LoVo (cell line): ENCODE measurements at regions not wholly inside any gene's neighbourhood (a gene's known extent, or its start where the extent isn't known, plus 50 kb on each side); places are given as distances from the start of the nearest gene placed in this dataset.

Experiments used
- DNase-seq: peaks from one replicate; pipeline ENCODE4 v3.0.0-alpha.2; 2016; ENCODE audit warnings: low spot score

DNA sequence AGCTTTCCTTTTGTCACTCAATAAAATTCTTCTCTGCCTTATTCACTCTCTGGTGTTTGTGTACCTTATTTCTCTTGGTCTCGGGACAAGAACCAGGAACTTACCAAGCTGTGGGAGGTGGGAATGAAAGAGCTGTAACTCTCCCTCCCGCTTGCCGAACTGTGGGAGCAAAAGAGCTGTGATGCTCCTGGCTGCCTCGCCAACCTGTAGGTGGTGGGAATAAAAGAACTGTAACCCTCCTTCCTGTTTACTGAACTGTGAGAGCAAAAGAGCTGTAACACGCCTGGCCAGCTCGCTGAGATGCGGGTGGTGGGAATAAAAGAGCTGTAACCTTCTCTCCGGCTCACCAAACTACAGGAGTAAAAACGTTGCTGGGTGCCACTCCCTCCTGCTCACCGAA lies 314.1 kb upstream of the LRIG3 start:
- DNase-seq = no peak

DNA sequence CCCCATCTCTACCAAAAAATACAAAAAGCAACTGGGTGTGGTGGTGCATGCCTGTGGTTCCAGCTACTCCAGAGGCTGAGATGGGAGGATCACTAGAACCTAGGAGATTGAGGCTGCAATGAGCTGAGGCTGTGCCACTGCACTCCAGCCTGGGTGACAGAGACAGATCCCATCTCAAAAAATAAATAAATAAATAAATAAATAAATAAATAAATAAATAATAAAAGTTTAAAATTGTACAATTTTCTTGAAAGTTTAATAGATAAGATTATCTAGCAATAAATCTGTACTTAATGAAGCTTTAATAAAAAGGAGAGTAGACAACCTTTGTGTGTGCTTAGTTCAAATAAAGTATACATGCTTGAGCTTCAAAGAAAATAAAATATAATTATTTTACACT lies 310.0 kb upstream of the LRIG3 start:
- no peak for DNase-seq

DNA sequence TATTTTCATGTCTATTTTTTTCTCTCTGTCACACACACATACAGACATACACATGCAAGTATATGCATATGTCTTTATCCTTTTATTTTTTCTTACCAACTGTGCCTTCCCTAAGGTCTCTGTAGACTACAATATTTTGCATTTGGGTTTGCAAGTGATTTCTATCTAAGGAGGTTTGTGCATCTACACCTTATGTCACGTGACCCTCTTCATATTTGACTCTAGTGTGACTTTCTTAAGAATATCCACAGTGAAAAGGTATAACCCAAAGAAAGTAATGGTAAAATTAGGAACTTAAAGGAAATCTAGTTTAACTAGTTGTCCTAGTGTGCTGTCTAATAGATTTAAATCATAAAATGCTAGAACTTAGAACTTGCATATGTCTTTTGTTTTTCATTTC lies 298.8 kb upstream of the LRIG3 start:
- no peak for DNase-seq

DNA sequence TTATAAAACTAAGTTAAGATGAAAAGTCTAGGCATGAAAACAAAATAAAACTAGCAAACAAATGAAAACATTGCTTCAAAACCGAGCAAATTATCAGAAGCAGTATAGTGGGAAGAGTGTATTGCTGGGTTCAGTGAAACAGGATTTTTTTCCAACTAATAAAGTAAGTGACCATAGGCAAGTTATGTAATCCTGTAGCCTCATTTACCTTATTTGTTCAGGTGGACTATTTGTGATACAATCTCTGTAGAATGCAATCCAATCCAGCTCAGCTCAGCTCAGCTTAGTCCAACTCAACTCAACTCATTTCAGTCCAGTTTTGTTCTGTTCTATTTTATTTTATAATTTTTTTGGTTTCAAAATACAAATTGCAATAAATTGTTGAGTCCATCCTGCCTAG lies 276.7 kb upstream of the LRIG3 start:
- DNase-seq = no peak

DNA sequence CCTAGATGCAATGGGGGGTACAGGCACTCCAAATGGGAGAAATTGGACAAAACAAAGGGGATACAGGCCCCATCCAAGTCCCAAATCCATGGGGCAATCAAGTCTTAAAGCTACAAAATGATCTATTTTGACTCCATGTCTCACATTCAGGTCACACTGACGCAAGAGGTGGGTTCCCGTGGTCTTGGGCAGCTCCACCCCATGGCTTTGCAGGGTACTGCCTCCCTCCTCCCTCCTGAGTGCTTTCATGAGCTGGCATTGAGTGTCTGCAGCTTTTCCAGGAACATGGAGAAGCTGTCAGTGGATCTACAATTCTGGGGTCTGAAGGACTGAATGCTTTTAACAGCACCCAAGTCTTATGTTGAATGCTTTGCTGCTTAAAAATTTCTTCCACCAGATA lies 274.5 kb upstream of the LRIG3 start:
- DNase-seq = no peak

DNA sequence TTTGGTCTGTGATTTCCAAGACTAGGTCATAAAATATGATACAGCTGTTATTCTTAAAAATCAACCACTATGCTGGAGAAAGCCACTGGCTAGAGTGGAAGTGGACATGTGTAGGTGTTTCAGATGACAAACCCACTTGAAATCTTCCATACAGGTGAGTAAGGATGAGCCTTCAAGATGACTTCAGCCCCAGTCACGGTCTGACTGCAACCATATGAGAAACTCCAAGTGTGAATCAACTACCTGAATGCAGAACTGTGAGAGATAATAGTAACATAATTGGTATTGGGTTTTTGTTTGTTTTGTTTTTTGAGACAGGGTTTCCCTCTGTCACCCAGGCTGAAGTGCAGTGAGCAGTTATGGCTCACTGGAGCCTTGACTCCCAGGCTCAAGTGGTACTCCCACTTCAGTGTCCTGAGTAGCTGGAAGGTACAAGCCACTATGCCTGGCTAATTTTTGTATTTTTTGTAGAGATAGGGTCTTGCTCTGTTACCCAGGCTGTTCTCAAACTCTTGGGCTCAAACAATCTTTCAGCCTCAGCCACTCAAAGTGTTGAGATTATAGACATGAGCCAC lies 273.3 kb upstream of the LRIG3 start:
- DNase-seq = no peak

DNA sequence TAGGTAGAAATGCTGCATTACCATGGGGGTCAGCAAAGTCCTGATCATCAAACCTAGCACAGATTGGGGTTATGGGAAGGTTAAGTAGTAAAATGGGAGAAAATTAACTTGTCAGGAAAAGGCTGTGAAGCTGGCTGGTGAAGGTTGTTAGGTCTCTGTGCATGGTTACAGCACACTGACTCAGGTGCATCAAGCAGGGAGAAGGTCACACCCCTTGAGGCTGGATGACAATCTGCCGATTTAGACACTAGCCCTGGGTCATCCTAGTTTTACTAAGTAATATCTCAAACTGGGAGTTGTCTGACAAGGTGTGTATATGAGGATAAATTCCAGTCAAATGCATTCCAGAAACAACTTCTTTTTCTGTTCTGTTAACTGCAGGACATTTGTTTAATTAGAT lies 271.1 kb upstream of the LRIG3 start:
- DNase-seq = no peak

DNA sequence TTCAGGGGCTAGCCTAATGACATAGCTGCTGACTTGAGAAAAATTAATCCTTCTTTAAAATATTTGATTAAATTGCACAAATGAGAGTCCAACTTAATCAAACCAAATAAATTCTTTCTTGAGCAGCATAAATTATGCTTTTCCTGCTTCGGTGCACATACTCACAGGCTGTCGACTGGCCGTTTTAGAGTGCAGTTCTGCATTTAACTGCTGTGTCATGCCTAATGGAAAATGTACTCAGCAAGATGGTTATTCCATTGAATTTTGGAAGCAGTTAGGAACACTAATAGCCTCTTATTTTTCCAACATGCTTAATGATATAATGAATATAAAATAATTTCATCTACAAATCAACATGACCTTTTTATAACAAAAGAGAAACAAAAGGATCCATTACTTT lies 266.1 kb upstream of the LRIG3 start:
- no peak for DNase-seq

DNA sequence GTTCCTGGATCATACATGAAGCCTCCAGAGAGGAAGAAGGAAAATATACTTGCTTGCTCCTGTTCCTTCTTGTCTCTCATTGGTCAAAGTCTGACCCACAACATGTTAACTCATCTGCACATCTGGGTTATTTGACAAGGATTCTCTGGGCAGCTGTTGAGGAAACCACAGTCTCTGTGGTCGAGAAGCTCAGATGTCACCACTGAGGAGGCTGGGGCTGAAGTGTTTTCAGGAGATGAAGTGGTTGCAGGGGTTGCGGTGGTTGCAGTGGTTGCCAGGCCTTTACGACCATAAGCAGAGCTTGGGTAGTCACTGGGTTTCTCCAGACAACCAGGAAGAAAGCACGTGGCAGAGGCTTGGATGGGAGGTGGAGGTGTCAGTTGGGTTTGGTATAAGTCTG lies 265.0 kb upstream of the LRIG3 start:
- DNase-seq = no peak

DNA sequence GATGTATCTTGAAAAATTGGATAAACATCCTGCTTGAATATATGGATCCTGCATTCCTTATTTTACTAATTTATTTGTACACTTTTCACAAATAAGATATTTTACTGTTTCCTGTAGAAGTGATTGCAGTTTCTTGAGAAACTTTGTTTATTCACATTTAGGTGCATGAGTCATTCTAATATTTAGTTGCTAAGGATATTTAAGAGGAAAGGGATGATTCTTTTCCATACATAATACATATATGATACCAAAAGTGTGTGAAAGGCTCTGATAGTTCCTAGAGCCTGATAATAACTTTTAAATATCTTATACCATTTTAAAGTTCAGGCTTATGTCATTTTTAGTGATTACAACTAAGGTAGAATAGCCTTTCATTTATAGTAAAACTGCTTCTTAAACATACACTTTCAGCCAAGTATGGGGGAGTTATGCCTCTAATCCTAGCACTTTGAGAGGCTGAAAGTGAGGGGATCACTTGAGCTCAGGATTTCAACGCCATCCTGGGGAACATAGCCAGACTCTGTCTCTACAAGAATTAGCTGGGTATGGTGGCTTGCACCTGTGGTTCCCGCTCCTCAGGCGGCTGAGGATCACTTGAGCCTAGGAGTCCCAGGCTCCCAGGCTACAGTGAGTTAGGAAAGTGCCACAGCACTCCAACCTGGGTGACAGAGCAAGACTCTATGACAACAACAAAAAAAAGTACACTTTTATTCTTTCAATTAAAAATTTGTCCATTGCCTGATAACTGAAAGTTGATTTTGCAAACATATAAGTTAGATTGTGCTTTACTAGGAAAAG lies 262.6 kb upstream of the LRIG3 start:
- DNase-seq = no peak

DNA sequence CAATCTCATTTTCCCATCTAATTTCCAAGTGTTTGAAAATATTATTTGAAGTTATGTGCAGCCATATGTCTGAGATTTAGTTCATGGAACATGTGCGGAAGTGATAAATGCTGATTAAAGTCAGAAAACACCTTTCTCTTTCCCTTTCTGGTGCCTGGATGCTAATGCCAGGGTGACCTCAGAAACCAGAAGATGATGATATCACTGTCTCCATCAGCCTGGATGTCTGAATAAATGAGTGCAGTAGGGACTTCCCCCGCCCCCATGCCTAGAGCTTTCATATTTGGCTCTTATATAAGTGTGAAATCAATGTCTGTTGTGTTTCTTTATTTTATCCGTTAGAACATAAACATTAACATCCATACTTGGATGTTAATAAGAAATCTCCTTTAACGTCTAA lies 261.9 kb upstream of the LRIG3 start:
- DNase-seq = no peak

DNA sequence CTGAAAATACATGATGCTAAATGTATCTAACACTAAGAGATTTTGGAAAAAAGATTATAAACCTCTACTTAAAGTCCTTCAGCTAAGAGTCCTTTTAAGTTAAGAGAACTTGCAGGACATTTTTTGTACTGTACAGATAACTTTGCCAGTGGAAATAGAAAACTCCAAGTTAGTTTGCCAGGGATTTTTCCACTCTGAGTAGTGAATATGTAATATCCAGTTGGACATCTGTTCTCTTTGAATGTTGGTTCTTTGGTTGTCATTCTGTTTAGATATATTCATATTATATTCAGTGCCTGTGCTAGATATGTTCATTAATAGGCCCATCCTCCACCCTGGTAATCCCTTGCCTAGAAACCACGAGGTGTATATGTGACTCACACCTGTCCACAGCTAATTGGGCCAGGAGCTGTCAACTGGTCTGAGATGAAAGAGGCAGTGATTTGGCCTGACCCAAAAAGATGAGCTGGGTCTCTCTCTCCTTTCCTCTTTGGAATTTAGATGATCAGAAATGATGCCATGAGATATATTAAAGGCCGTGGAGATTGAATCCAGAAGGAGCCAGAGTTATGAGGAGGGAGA lies 261.0 kb upstream of the LRIG3 start:
- no peak for DNase-seq

DNA sequence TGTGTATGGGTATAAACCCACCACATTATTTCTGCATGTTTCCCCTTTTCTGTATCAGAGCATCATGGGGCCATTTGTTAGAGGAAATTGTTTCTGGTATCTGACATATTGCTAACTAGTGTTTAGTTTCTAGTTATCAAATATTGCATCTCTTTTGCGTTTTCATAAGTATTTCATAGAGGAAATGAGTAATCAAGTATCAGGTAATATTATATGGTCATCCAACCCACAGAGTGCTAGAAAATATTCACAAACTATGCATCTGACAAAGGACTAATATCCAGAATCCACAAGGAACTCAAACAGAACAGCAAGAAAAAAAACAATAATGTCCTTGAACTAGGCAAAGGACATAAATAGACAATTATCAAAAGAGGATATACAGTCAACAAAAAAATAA lies 258.9 kb upstream of the LRIG3 start:
- no peak for DNase-seq

DNA sequence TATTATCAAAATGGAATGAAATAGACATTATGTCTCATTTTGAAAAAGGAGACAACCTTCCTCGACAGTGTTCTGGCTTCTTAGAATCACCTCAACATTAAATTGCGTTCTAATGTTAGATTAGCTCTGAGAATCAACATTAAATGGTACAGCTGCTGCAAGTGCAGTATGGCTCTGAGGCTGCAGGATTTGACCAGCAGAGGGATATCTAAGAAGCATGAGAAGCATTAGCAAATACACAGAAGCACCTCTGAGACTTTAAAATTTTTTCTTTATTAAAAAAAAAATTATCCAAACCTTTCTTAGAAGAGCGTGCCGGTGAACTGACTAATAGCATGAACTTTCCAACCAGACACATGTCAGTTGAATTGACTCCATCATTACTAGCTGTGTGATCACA lies 253.4 kb upstream of the LRIG3 start:
- DNase-seq = no peak

DNA sequence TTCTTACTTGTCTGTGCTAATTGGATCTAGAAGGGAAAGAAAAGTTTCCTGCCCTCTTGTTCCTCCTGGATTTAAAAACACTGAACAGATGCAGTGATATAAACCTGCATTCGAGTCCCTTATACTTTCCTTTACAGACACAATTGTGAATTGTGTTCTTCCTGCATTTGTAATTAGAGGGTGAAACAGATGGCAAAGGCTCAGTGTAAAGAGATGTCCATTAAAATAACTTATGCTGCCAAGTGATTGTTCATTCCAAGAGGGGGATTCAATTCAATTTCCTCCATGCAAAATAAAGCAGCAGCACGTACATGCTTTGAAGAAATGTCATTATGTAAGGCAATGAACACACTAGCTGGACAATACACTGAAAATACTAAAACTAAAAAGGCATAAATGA lies 248.3 kb upstream of the LRIG3 start:
- DNase-seq = no peak

DNA sequence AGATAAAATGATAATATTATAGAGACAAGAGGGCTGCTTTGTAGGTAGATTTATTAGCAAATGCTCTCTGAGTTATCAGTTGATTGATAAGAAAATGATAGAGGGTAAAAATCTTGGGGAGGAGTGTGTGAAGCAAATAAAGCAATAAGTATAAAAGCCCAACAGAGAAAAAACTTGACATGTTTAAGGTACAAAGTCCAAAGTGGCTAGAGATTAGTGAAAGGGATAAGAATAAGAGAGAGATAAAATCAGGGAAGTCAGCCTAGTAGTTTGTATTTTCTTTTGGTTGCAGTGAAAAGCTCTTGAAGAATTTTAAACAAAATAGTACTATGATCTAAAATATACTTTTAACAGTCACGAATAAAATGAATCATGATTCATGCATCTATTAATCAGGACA lies 246.2 kb upstream of the LRIG3 start:
- DNase-seq = peak; percentile 42

DNA sequence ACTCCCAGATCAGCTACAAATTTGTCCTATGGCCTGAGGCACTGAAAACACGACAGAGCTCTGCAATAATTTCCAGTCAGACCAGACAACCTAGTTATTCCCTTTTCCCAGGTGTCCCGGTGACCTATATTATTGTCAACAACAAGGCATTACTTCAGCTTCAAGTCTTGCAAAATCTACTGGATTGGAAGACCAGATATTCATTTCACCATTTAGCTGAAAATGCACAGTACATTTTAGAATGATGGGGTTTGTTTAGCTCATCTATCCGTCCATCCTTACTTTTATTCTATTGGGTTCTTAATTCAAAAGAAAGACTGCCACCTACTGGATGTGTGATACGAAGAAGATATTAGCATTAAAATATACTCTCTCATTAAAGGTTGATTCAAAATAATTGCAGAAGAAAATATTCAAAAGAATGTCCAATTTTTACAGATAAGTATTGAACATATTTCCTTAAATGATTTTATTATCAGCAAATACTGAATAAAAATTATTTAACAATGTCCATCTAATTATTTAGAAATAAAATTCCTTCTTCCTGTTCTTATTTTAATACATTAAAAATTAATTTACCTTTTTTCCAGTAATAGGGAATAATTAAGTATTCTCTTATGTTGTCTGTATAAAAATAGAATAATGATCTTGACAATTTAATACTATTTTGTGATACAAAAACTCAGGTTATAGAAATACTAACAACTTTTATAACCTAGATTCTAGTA lies 244.9 kb upstream of the LRIG3 start:
- DNase-seq = peak; percentile 55

DNA sequence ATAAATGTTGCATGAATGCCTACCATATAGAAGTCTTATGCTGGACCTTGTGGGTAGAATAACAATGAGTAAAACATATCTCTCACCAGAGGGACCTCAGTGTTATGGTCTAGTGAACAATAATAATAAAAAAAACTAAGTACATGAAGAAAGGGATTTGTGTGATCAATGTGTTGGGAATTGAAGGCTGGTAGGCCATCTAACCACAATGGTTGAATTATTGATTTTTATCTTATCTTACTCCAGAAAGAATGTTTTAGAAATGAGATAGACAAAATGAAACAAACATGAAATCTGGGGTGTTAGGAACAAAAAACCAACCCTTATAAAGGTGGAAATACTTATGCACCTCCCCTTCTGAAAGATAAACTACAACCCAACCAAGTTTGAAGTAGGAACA lies 243.9 kb upstream of the LRIG3 start:
- DNase-seq = no peak

DNA sequence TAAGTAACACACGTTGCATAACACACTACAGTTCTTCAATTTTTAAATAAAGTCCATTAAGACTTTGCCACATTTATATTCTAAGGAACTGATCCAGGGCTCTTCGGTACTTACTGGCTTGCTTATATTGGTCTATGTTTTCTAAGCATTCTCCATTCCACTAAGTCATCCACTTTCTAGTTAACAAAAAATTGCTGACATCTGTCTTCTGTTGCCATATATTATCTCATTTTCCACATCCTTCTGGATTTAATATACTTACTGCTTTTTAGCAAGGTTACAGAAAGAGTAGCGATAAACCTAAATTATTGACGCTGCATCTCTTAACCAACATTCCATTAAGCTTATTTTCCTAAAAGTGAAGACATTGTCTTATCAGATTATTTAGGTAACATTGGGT lies 238.4 kb upstream of the LRIG3 start:
- no peak for DNase-seq

DNA sequence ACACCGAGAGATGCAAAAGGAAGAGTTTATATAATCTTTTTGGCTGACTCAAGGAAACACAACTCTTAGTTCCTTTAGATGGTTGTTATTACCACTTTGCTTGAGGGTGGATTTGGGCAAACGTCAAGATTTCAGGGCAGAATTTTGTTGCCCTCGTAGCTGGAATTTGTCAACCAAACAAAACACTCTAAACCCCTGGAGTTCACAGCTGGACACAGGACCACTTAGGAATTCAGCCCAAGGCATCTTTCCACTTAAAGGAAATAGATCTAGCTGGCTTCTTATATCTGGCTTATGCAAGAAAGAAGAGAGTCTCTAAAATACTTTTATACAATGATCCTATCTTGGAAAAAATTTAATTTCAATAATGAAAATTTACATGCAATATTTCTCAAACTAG lies 237.8 kb upstream of the LRIG3 start:
- no peak for DNase-seq

DNA sequence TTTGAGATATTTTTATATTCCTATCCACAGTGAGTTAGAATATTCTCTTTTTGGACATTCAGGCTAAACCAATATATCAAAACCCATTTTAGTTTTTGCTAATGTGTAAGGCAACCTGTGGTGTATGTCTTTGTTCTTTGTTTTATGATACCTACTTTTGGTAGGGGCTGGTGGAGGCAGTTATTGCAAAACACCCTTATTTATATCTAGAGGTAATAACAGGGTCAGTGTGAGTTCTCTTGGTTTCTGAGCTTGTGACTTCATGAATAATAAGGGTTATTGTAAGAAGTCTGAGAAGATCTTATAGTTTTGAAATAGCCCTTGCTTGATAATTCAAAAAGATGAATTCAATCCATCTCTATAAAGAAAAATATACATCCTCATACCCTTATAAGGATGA lies 235.1 kb upstream of the LRIG3 start:
- no peak for DNase-seq

DNA sequence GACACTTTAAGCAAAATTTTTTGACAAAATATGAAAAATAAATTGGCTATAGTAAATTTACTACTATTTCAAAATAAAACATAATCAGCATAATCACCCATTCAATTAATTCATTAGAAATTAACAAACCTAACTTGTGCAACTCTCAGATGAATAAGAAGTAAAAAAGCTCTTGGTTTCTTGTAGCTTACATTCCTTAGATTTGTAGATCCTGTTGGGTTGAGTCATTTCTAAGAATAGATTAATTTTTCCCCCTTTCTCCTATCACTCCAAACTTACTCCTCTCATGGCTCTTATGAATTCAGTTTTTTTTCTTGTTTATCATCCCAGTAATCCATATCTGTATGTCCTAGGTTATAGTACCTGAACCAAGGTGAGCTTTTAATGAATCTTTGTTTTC lies 230.9 kb upstream of the LRIG3 start:
- no peak for DNase-seq

DNA sequence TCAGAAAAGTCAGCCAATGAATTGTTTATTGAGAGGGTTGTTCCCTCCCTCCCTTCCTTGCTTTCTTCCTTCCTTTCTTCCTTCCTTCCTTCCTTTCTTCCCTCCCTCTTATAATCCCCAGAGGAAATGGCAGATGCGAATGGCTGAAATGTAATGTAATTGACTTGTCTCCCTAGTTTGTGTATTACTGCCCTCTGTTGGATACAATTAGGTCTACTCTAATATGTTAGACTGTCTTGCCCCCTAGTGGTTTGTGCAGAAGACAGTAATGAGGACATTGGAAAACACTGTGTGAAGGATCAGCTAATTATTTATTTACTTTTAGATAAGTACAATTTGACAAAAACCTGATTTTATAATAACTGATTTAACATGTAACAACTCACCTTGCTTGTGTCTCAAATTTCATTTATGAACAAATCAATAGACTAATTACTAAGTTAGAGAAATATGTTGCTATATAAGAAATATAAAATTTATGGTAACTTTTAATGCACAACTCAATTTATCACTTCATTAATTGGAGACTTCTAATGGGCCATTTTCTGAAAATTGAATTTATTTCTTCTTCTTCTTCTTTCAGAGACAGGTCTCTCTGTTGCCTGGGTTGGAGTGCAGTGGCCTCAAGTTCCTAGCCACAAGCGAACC lies 229.8 kb upstream of the LRIG3 start:
- DNase-seq = peak; percentile 89
